Keratinocyte (primary cell): ENCODE measurements at regions not wholly inside any gene's neighbourhood (a gene's known extent, or its start where the extent isn't known, plus 50 kb on each side); places are given as distances from the start of the nearest gene placed in this dataset.

Experiments
- DNase-seq: peaks from one replicate; pipeline ENCODE4 v3.0.0-alpha.2; 2011; ENCODE audit warnings: low read depth, missing footprints, low spot score
- FAIRE-seq: peaks from 2 replicates; lab custom pipeline; 2011; peaks lifted over from hg19 to GRCh38; lab: Jason Lieb, UNC
- H2AFZ ChIP-seq: 2 replicates; pipeline ENCODE4 v1.6.0; 2012; ENCODE audit warnings: low read length, control low read depth, inconsistent platforms; ENCODE audit not compliant: control insufficient read depth
- H3K27ac ChIP-seq: 2 replicates; pipeline ENCODE4 v1.5.1; 2011; ENCODE audit warnings: low read length; ENCODE audit not compliant: control insufficient read depth, insufficient read depth
- H3K27me3 ChIP-seq: 3 replicates; pipeline ENCODE4 v1.6.0; 2011; ENCODE audit warnings: low read length; ENCODE audit not compliant: control insufficient read depth, insufficient read depth; ENCODE audit errors: extremely low read depth
- H3K36me3 ChIP-seq, 2 experiments: 2 replicates in 1 of 2; 3 replicates in 1 of 2; pipeline ENCODE4 v1.5.1; 2011; ENCODE audit warnings: low read length in 2 of 2, mild to moderate bottlenecking in 1 of 2; ENCODE audit not compliant: control insufficient read depth in 2 of 2, insufficient read depth in 2 of 2; ENCODE audit errors: extremely low read depth in 1 of 2
- H3K4me1 ChIP-seq: 3 replicates; pipeline ENCODE4 v1.5.1; 2011; ENCODE audit warnings: low read length; ENCODE audit not compliant: control insufficient read depth, insufficient read depth; ENCODE audit errors: extremely low read depth
- H3K4me2 ChIP-seq: 3 replicates; pipeline ENCODE4 v1.6.0; 2011; ENCODE audit warnings: low read depth, low read length; ENCODE audit not compliant: control insufficient read depth, insufficient read depth; ENCODE audit errors: extremely low read depth
- H3K4me3 ChIP-seq, 3 experiments: fragments of 200-600 bp in 1 of 3; sonication (generic) in 1 of 3; 2 replicates in 2 of 3; 3 replicates in 1 of 3; pipeline ENCODE4 v1.5.1; 2011 to 2016; ENCODE audit warnings: low read length in 3 of 3, mild to moderate bottlenecking in 3 of 3, control low read depth in 2 of 3, inconsistent platforms in 1 of 3, low read depth in 1 of 3, mixed read lengths in 1 of 3, mixed run types in 1 of 3, moderate library complexity in 1 of 3; ENCODE audit not compliant: control insufficient read depth in 2 of 3, insufficient read depth in 2 of 3; ENCODE audit errors: extremely low read depth in 1 of 3
- H3K79me2 ChIP-seq: 2 replicates; pipeline ENCODE4 v1.6.0; 2012; ENCODE audit warnings: low read length; ENCODE audit not compliant: control insufficient read depth, insufficient read depth
- H3K9ac ChIP-seq: 3 replicates; pipeline ENCODE4 v1.6.0; 2011; ENCODE audit warnings: low read length; ENCODE audit not compliant: control insufficient read depth, insufficient read depth; ENCODE audit errors: extremely low read depth
- H3K9me1 ChIP-seq: 3 replicates; pipeline ENCODE4 v1.6.0; 2011; ENCODE audit warnings: low read length; ENCODE audit not compliant: control insufficient read depth, insufficient read depth; ENCODE audit errors: extremely low read depth
- H3K9me3 ChIP-seq: 2 replicates; pipeline ENCODE4 v1.5.1; 2012; ENCODE audit warnings: low read depth, low read length; ENCODE audit not compliant: control insufficient read depth
- H4K20me1 ChIP-seq: 3 replicates; pipeline ENCODE4 v1.6.0; 2011; ENCODE audit warnings: low read length; ENCODE audit not compliant: control insufficient read depth, insufficient read depth; ENCODE audit errors: extremely low read depth
- EZH2 ChIP-seq: IDR thresholded peaks from one replicate; pipeline ENCODE4 v1.6.1; 2012; ENCODE audit warnings: inconsistent platforms, mild to moderate bottlenecking, low read length, moderate library complexity
- dilution Hi-C: fragments of 300-500 bp; cut with MboI; formaldehyde crosslinking; loops from one replicate; pipeline ENCODE4 v1.7.0; 2020; ENCODE audit warnings: low sequenced_read_pairs; ENCODE audit not compliant: extremely low pct_ligation_motif_present
- TF ChIP-seq, protein P1 (sequence below), 3 experiments: IDR thresholded peaks in 1 of 3; conservative IDR thresholded peaks in 1 of 3; optimal IDR thresholded peaks in 1 of 3; 2 replicates in 2 of 3; 3 replicates in 1 of 3; pipeline versions ENCODE3 to v1.5.1; 2011; ENCODE audit warnings: low read length in 3 of 3, mild to moderate bottlenecking in 3 of 3, moderate library complexity in 2 of 3, control low read depth in 1 of 3, inconsistent platforms in 1 of 3; ENCODE audit not compliant: insufficient read depth in 2 of 3; ENCODE audit errors: extremely low read depth in 1 of 3

DNA sequence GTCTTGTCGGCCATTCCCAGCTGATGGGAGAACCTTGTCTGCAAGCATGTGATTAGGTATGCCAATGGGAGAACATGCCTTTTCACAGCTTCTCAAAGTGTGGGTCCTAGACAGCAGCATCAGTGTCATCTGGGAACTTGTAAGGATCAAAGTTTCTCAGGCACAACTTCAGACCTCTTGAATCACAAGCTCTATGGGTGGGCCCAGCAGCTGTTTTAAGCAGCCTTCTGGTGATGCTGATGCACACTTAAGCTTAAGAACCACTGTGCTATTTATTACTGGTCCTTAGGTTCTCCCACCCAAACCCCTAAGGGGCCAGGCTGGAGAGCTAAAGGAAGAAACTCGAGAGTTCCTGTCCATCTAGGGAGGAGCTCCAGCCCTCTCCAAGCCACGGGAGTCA is 453.9 kb upstream of the PROK2 start:
- Histone ChIP-seq H3K27me3 (peaks cover 8% of the 10 kb centered on the region), H4K20me1 (no peaks in the 10 kb centered on the region), H3K9me3 (no peaks in the 10 kb centered on the region), H3K79me2 (no peaks in the 10 kb centered on the region), H3K4me1 (no peaks in the 10 kb centered on the region), H3K4me2 (no peak overlapping the region), H3K36me3 (no peaks in the 10 kb centered on the region), H2AFZ (no peak overlapping the region), H3K9me1 (no peaks in the 10 kb centered on the region), H3K9ac (no peak overlapping the region), H3K27ac (no peak overlapping the region), H3K4me3 (no peak overlapping the region)
- dilution Hi-C loops, result no loop called here
- FAIRE-seq (no peak), DNase-seq (no peak)
- TF ChIP-seq EZH2, result no peak
- TF ChIP-seq, protein P1, sequence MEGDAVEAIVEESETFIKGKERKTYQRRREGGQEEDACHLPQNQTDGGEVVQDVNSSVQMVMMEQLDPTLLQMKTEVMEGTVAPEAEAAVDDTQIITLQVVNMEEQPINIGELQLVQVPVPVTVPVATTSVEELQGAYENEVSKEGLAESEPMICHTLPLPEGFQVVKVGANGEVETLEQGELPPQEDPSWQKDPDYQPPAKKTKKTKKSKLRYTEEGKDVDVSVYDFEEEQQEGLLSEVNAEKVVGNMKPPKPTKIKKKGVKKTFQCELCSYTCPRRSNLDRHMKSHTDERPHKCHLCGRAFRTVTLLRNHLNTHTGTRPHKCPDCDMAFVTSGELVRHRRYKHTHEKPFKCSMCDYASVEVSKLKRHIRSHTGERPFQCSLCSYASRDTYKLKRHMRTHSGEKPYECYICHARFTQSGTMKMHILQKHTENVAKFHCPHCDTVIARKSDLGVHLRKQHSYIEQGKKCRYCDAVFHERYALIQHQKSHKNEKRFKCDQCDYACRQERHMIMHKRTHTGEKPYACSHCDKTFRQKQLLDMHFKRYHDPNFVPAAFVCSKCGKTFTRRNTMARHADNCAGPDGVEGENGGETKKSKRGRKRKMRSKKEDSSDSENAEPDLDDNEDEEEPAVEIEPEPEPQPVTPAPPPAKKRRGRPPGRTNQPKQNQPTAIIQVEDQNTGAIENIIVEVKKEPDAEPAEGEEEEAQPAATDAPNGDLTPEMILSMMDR (optimal IDR thresholded peaks at IDR 0.05 in 1 of 3, IDR thresholded peaks at IDR 0.05 in 1 of 3, conservative IDR thresholded peaks at IDR 0.05 in 1 of 3; ENCODE audit: extremely low read depth in 1 of 3, insufficient read depth in 2 of 3, low read length in 3 of 3), result no peak

DNA sequence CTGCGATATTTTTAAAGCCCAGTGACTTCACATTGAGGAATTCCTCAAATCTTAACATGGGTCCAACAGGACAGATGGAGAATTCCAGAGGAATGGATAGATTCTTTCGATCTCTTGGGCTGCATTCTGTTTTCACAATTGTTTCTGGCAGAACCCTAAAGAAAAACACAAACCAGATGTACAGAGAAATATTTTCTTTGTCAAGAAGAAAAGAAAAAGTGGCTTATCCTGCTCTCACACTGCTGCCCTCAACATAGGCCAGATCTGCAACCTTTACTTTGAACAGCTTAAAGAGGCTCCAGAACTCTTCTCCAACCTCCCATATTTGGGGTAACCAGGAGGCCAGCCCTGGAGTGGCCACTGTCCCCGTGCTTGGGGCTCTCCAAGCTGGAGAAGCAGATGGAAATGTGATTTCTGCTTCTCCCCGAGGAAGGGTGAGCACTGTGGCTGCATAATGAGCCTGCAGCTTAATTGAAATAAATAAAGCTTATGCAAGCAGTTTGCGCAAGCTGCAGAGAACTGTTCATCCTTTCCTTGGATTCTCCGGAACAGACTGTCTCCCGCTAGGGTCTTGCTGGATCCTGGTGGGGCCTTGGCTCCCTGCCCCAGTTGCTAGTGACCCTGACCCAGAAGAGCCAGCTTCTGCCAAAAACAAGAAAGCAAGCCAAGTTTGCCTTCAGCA is 453.2 kb upstream of the PROK2 start:
- H3K4me3 ChIP-seq, result no peak overlapping the region
- TF ChIP-seq, protein P1 (optimal IDR thresholded peaks at IDR 0.05 in 1 of 3, IDR thresholded peaks at IDR 0.05 in 1 of 3, conservative IDR thresholded peaks at IDR 0.05 in 1 of 3; ENCODE audit: extremely low read depth in 1 of 3, insufficient read depth in 2 of 3, low read length in 3 of 3), result no peak
- TF ChIP-seq EZH2, result no peak
- H3K9me3 ChIP-seq, result no peaks in the 10 kb centered on the region
- no peak for DNase-seq
- H3K4me1 ChIP-seq, result no peaks in the 10 kb centered on the region
- H3K9me1 ChIP-seq, result no peaks in the 10 kb centered on the region
- H2AFZ ChIP-seq, result no peak overlapping the region
- H4K20me1 ChIP-seq, result no peaks in the 10 kb centered on the region
- no peak for FAIRE-seq
- H3K9ac ChIP-seq, result no peak overlapping the region
- no peak overlapping the region for H3K4me2 ChIP-seq
- no peak overlapping the region for H3K27ac ChIP-seq
- H3K79me2 ChIP-seq, result no peaks in the 10 kb centered on the region
- dilution Hi-C loops, result no loop called here
- H3K27me3 ChIP-seq, result peaks cover 8% of the 10 kb centered on the region
- no peaks in the 10 kb centered on the region for H3K36me3 ChIP-seq
